OCI-LY3 (cell line): ENCODE measurements at regions not wholly inside any gene's neighbourhood (a gene's known extent, or its start where the extent isn't known, plus 50 kb on each side); places are given as distances from the start of the nearest gene placed in this dataset.

Experiments
- EZH2phosphoT487 ChIP-seq: fragments of 200-600 bp; shearing (Covaris generic); IDR thresholded peaks from 2 replicates; pipeline ENCODE4 v1.6.1; 2018; ENCODE audit warnings: antibody characterized with exemption, mixed run types, low read depth
- TF ChIP-seq, protein P1 (sequence below): fragments of 200-600, 300-600 bp; sonication (generic); IDR thresholded peaks from 2 replicates; pipeline ENCODE4 v1.5.1; 2014; ENCODE audit warnings: antibody characterized with exemption, low read length, low read depth

DNA sequence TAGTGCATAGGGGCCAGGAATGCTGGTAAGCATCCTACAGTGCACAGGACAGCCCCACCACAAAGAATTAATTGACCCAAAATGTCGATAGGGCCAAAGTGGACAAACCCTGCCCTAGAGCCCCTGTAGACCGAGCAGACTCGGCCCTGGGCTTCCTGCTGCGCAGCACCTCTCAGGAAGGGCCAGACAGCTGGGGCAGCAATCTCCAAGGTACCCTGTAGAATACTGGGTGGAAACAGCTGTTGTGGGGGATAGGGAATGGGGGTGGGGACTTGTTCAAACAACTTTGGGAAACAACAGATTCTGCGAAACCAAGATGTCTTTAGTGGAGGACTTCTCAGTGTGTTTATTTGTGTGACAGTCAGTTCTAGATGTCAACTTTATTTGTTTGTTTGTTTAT is 67.1 kb downstream of the MRPL46 start:
- TF ChIP-seq, protein P1, sequence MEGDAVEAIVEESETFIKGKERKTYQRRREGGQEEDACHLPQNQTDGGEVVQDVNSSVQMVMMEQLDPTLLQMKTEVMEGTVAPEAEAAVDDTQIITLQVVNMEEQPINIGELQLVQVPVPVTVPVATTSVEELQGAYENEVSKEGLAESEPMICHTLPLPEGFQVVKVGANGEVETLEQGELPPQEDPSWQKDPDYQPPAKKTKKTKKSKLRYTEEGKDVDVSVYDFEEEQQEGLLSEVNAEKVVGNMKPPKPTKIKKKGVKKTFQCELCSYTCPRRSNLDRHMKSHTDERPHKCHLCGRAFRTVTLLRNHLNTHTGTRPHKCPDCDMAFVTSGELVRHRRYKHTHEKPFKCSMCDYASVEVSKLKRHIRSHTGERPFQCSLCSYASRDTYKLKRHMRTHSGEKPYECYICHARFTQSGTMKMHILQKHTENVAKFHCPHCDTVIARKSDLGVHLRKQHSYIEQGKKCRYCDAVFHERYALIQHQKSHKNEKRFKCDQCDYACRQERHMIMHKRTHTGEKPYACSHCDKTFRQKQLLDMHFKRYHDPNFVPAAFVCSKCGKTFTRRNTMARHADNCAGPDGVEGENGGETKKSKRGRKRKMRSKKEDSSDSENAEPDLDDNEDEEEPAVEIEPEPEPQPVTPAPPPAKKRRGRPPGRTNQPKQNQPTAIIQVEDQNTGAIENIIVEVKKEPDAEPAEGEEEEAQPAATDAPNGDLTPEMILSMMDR: no peak
- no peak for TF ChIP-seq EZH2phosphoT487
